ENCODE measurements at regions not wholly inside any gene's neighbourhood (a gene's known extent, or its start where the extent isn't known, plus 50 kb on each side); places are given as distances from the start of the nearest gene placed in this dataset.

DNA sequence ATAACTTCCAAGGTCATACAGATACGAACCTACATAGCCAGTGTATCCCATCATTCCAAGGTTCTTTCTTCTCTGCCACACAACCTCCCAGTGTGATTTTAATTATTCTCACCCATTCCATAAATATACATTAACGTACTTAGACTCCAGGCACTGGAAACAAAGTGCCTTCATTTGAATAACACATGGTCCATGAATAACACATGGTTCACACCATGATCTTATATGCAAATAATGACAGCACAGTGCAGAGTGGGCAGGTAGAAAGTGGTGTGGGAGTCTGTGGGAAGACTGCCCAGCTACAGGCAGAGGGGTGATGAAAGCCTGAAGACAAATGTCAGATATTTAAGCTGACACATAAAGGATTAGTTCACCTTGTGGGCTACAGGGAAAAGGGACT lies 425.2 kb downstream of the HACE1 start:
- no peak overlapping the region for H3K27ac ChIP-seq
- no peak for ATAC-seq
- TF ChIP-seq, protein P1, sequence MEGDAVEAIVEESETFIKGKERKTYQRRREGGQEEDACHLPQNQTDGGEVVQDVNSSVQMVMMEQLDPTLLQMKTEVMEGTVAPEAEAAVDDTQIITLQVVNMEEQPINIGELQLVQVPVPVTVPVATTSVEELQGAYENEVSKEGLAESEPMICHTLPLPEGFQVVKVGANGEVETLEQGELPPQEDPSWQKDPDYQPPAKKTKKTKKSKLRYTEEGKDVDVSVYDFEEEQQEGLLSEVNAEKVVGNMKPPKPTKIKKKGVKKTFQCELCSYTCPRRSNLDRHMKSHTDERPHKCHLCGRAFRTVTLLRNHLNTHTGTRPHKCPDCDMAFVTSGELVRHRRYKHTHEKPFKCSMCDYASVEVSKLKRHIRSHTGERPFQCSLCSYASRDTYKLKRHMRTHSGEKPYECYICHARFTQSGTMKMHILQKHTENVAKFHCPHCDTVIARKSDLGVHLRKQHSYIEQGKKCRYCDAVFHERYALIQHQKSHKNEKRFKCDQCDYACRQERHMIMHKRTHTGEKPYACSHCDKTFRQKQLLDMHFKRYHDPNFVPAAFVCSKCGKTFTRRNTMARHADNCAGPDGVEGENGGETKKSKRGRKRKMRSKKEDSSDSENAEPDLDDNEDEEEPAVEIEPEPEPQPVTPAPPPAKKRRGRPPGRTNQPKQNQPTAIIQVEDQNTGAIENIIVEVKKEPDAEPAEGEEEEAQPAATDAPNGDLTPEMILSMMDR (IDR thresholded peaks at IDR 0.05) = no peak
- DNase-seq = no peak
- no peaks in the 10 kb centered on the region for H3K4me1 ChIP-seq
- H3K9me3 ChIP-seq = no peaks in the 10 kb centered on the region
- no peak overlapping the region for H3K4me3 ChIP-seq
- no peaks in the 10 kb centered on the region for H3K27me3 ChIP-seq
- H3K36me3 ChIP-seq = no peaks in the 10 kb centered on the region
- intact Hi-C loops (cut with DNase I) = no loop called here

DNA sequence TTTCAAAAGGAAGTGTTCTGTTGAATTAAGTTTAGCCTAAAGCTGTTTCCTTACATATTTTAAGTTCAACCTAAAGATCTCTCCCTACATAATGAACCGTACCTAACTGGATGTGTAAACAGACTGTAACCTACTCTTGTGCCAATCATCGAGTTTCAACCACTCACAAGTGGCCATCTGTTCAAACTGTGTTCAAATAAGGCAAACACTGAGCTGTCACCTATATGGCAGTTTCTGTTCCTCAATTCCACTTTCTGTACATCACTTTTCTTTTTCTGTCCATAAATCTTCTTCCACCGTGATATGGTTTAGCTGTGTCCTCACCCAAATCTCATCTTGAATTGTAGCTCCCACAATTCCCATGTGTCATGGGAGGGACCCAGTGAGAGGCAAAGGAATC lies 428.6 kb downstream of the HACE1 start:
- Histone ChIP-seq H3K36me3 (no peaks in the 10 kb centered on the region), H3K27me3 (no peaks in the 10 kb centered on the region), H3K4me3 (no peak overlapping the region), H3K4me1 (no peaks in the 10 kb centered on the region), H3K27ac (no peak overlapping the region), H3K9me3 (no peaks in the 10 kb centered on the region)
- intact Hi-C loops (cut with DNase I) = no loop called here
- TF ChIP-seq, protein P1 (IDR thresholded peaks at IDR 0.05) = no peak
- DNase-seq (no peak), ATAC-seq (no peak)

- no peaks in the 10 kb centered on the region for H3K27me3 ChIP-seq
- H3K4me3 ChIP-seq = no peak overlapping the region
- no peaks in the 10 kb centered on the region for H3K4me1 ChIP-seq
- H3K27ac ChIP-seq = no peak overlapping the region
- ATAC-seq = no peak
- TF ChIP-seq, protein P1 (IDR thresholded peaks at IDR 0.05) = no peak
- intact Hi-C loops (cut with DNase I) = no loop called here
- H3K9me3 ChIP-seq = peaks cover 0 to 8% of the 10 kb centered on the region in 2 donors
- no peaks in the 10 kb centered on the region for H3K36me3 ChIP-seq
- DNase-seq = peak in 1 of 4 donors; percentile 5
Measured at GRCh38 chr6:104428184-104428583, 431.5 kb downstream of the HACE1 start.

DNA sequence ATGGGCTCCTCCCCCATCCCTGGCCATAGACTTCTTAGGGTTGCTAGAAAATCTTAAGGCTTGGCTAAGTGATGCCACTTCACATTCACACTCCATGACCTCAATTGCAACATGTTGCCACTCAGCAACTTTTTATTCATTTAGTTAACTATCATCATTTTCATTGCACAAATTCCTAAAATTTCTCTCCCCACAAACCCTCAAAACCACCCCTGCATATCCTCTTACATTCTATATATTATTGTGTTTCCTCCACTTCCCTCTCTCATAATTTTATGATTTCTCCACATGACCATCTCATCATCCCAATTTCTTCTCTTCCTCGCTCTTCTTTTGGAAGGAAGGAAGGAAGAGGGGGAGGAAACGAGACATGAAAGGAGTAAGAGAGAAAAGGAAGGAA lies 436.0 kb downstream of the HACE1 start:
- intact Hi-C loops (cut with DNase I) = no loop called here
- DNase-seq (no peak), ATAC-seq (no peak)
- TF ChIP-seq, protein P1 (IDR thresholded peaks at IDR 0.05) = no peak
- H3K27me3 ChIP-seq = no peaks in the 10 kb centered on the region
- H3K27ac ChIP-seq = no peak overlapping the region
- no peaks in the 10 kb centered on the region for H3K4me1 ChIP-seq
- peaks cover 0 to 8% of the 10 kb centered on the region in 2 donors for H3K9me3 ChIP-seq
- H3K4me3 ChIP-seq = no peak overlapping the region
- H3K36me3 ChIP-seq = no peaks in the 10 kb centered on the region

- Histone ChIP-seq H3K27ac (no peak overlapping the region), H3K4me1 (no peaks in the 10 kb centered on the region), H3K36me3 (no peaks in the 10 kb centered on the region), H3K9me3 (peaks cover 0 to 8% of the 10 kb centered on the region in 2 donors), H3K27me3 (no peaks in the 10 kb centered on the region), H3K4me3 (no peak overlapping the region)
- TF ChIP-seq, protein P1 (IDR thresholded peaks at IDR 0.05) = no peak
- intact Hi-C loops (cut with DNase I) = no loop called here
- DNase-seq (no peak), ATAC-seq (no peak)
Measured at GRCh38 chr6:104421650-104422049, 438.1 kb downstream of the HACE1 start.

All from left lung (tissue), 4 donors.